GM23248 (cell line): ENCODE measurements at regions not wholly inside any gene's neighbourhood (a gene's known extent, or its start where the extent isn't known, plus 50 kb on each side); places are given as distances from the start of the nearest gene placed in this dataset.

ENCODE experiments used
- EZH2 ChIP-seq: fragments of 200-600 bp; sonication (generic); IDR thresholded peaks from 2 replicates; pipeline ENCODE4 v1.6.1; 2018; ENCODE audit warnings: antibody characterized with exemption, mild to moderate bottlenecking; ENCODE audit not compliant: insufficient read depth, poor library complexity, severe bottlenecking
- EZH2phosphoT487 ChIP-seq: fragments of 200-600 bp; sonication (generic); IDR thresholded peaks from 2 replicates; pipeline ENCODE4 v1.6.1; 2018; ENCODE audit warnings: antibody characterized with exemption, moderate library complexity, mild to moderate bottlenecking, low read depth; ENCODE audit not compliant: insufficient read depth

- TF ChIP-seq EZH2phosphoT487 (no peak), EZH2 (no peak)
Measured at GRCh38 chr20:24746351-24746685, 202.8 kb upstream of the CST7 start.
